Cardiac fibroblast (primary cell): ENCODE measurements at regions not wholly inside any gene's neighbourhood (a gene's known extent, or its start where the extent isn't known, plus 50 kb on each side); places are given as distances from the start of the nearest gene placed in this dataset.
A peak's percentile ranks its signal among the peaks of the same experiment; 100 is the strongest.

ENCODE experiments used
- DNase-seq, 2 donors: peaks; one replicate each; pipeline versions ENCODE4 v3.0.0 to v3.0.0-alpha.2; 2010; ENCODE audit warnings: low read depth in 2 of 2
- H3K4me3 ChIP-seq, 2 donors: replicated peaks in 1 of 2; 1 replicate in 1 of 2; 2 replicates in 1 of 2; pipeline ENCODE4 v1.5.1; 2011; ENCODE audit warnings: low read depth in 2 of 2, low read length in 2 of 2, mild to moderate bottlenecking in 2 of 2, moderate library complexity in 1 of 2
- CTCF ChIP-seq: IDR thresholded peaks from one replicate; pipeline ENCODE4 v1.5.1; 2011; ENCODE audit warnings: low read depth, mild to moderate bottlenecking, low read length, inconsistent platforms

- no peak for TF ChIP-seq CTCF
Observed at GRCh38 chr12:40165179-40165578, 59.3 kb upstream of the SLC2A13 start.

GRCh38 chr12:40164034-40164433 lies 58.2 kb upstream of the SLC2A13 start:
- H3K4me3 ChIP-seq: no peak overlapping the region
- no peak for DNase-seq
- TF ChIP-seq CTCF: no peak

More at GRCh38 chr12:40165179-40165578, 59.3 kb upstream of the SLC2A13 start:
- DNase-seq: no peak
- H3K4me3 ChIP-seq: no peak overlapping the region

- DNase-seq: no peak
- TF ChIP-seq CTCF: no peak
- H3K4me3 ChIP-seq: no peak overlapping the region
Observed at GRCh38 chr12:40162033-40162432, 56.2 kb upstream of the SLC2A13 start.

- H3K4me3 ChIP-seq: no peak overlapping the region
- no peak for TF ChIP-seq CTCF
- DNase-seq: peak; percentile 2 to 39
Observed at GRCh38 chr12:40158592-40159111, 52.8 kb upstream of the SLC2A13 start.

- TF ChIP-seq CTCF: no peak
- DNase-seq: no peak
- H3K4me3 ChIP-seq: no peak overlapping the region
Observed at GRCh38 chr12:40157336-40157735, 51.5 kb upstream of the SLC2A13 start.

- H3K4me3 ChIP-seq: no peak overlapping the region
- no peak for DNase-seq
- TF ChIP-seq CTCF: no peak
Observed at GRCh38 chr12:40156021-40156764, 50.3 kb upstream of the SLC2A13 start.
